T47D (cell line): ENCODE measurements at regions not wholly inside any gene's neighbourhood (a gene's known extent, or its start where the extent isn't known, plus 50 kb on each side); places are given as distances from the start of the nearest gene placed in this dataset.
"Not testable (repeated sequence)": the region's sequence is repeated elsewhere in the genome, so short reads cannot be mapped to it uniquely, and the experiment has no call there.

Source experiments
- DNase-seq, 2 experiments: peaks; one replicate each; pipeline versions ENCODE4 v3.0.0 to v3.0.0-alpha.2; 2011 to 2012; ENCODE audit warnings: low read depth in 1 of 2, low spot score in 1 of 2
- JUND ChIP-seq: IDR thresholded peaks from 2 replicates; pipeline ENCODE4 v1.6.1; 2012; ENCODE audit warnings: low read depth
- in situ Hi-C: cut with HindIII; loops from 2 replicates; pipeline ENCODE4 v1.10.0; 2016; ENCODE audit warnings: low sequenced_read_pairs, low pct_unique_long_range_greater_than_20kb

- DNase-seq: no peak
- TF ChIP-seq JUND: no peak
- in situ Hi-C loops: no loop called here
These were observed 678.1 kb upstream of the DPPA4 start for GRCh38 chr3:110015231-110015963.

GRCh38 chr3:110016235-110016815, 679.0 kb upstream of the DPPA4 start:
- DNase-seq: no peak
- no peak for TF ChIP-seq JUND
- in situ Hi-C loops: no loop called here

- no peak for TF ChIP-seq JUND
- in situ Hi-C loops: no loop called here
- DNase-seq: no peak
These were observed 680.0 kb upstream of the DPPA4 start for GRCh38 chr3:110017304-110017703.

- in situ Hi-C loops: no loop called here
- no peak for TF ChIP-seq JUND
- no peak for DNase-seq
These were observed 684.3 kb upstream of the DPPA4 start for GRCh38 chr3:110021659-110022058.

- in situ Hi-C loops, DNase-seq: not testable (repeated sequence)
These were observed 685.7 kb upstream of the DPPA4 start for GRCh38 chr3:110023022-110023421.

GRCh38 chr3:110026421-110026820, 689.1 kb upstream of the DPPA4 start:
- DNase-seq: no peak
- in situ Hi-C loops: no loop called here
- no peak for TF ChIP-seq JUND

- TF ChIP-seq JUND: no peak
- DNase-seq: no peak
- in situ Hi-C loops: no loop called here
These were observed 690.2 kb upstream of the DPPA4 start for GRCh38 chr3:110027446-110028080.

- no peak for DNase-seq
- in situ Hi-C loops: no loop called here
- no peak for TF ChIP-seq JUND
These were observed 694.6 kb upstream of the DPPA4 start for GRCh38 chr3:110031975-110032374.

- no peak for DNase-seq
- in situ Hi-C loops: no loop called here
- TF ChIP-seq JUND: no peak
These were observed 722.1 kb upstream of the DPPA4 start for GRCh38 chr3:110059431-110059830.

GRCh38 chr3:110062716-110063115, 725.4 kb upstream of the DPPA4 start:
- no peak for TF ChIP-seq JUND
- no peak for DNase-seq
- in situ Hi-C loops: no loop called here

GRCh38 chr3:110063178-110063577, 725.8 kb upstream of the DPPA4 start:
- DNase-seq: no peak
- TF ChIP-seq JUND: no peak
- in situ Hi-C loops: no loop called here

GRCh38 chr3:110066206-110066605, 728.9 kb upstream of the DPPA4 start:
- in situ Hi-C loops: no loop called here
- TF ChIP-seq JUND: no peak
- no peak for DNase-seq

GRCh38 chr3:110067527-110067926, 730.2 kb upstream of the DPPA4 start:
- DNase-seq: no peak
- TF ChIP-seq JUND: no peak
- in situ Hi-C loops: no loop called here
